Liver (tissue), 3 donors: ENCODE measurements at regions not wholly inside any gene's neighbourhood (a gene's known extent, or its start where the extent isn't known, plus 50 kb on each side); places are given as distances from the start of the nearest gene placed in this dataset.

Experiments
- CTCF ChIP-seq: fragments of 150-350 bp; IDR thresholded peaks from 2 replicates; pipeline ENCODE4 v1.5.1; 2017; ENCODE audit warnings: improper control_type of control experiment, low read depth, low read length; ENCODE audit not compliant: missing input control
- EGR1 ChIP-seq, 2 donors: IDR thresholded peaks; 2 replicates each; pipeline ENCODE4 v1.6.1; 2016 to 2018; ENCODE audit warnings: antibody characterized with exemption in 2 of 2, low read depth in 2 of 2
- FOXA1 ChIP-seq: IDR thresholded peaks from 2 replicates; pipeline ENCODE4 v1.6.1; 2016; ENCODE audit warnings: antibody characterized with exemption
- HNF4G ChIP-seq: IDR thresholded peaks from 2 replicates; pipeline ENCODE4 v1.6.1; 2016; ENCODE audit warnings: antibody characterized with exemption
- MAX ChIP-seq: IDR thresholded peaks from 2 replicates; pipeline ENCODE4 v1.6.1; 2016; ENCODE audit warnings: antibody characterized with exemption
- RAD21 ChIP-seq, 2 donors: IDR thresholded peaks; 2 replicates each; pipeline ENCODE4 v1.6.1; 2016; ENCODE audit warnings: antibody characterized with exemption in 2 of 2, mild to moderate bottlenecking in 2 of 2
- REST ChIP-seq: IDR thresholded peaks from 2 replicates; pipeline ENCODE4 v1.6.1; 2016; ENCODE audit warnings: antibody characterized with exemption, mild to moderate bottlenecking
- RXRA ChIP-seq, 2 donors: IDR thresholded peaks; 2 replicates each; pipeline ENCODE4 v1.6.1; 2017 to 2018; ENCODE audit warnings: antibody characterized with exemption in 2 of 2, mild to moderate bottlenecking in 1 of 2
- SP1 ChIP-seq: IDR thresholded peaks from 2 replicates; pipeline ENCODE4 v1.6.1; 2018; ENCODE audit warnings: antibody characterized with exemption, mild to moderate bottlenecking
- TAF1 ChIP-seq: conservative IDR thresholded peaks from 2 replicates; pipeline ENCODE4 v1.6.1; 2016; ENCODE audit warnings: antibody characterized with exemption, mild to moderate bottlenecking
- YY1 ChIP-seq: IDR thresholded peaks from 2 replicates; pipeline ENCODE4 v1.6.1; 2016; ENCODE audit warnings: antibody characterized with exemption, mild to moderate bottlenecking
- ZBTB33 ChIP-seq: IDR thresholded peaks from 2 replicates; pipeline ENCODE4 v1.6.1; 2016; ENCODE audit warnings: antibody characterized with exemption
- donor health status: healthy.
- donor health status: healthy.

- no peak for TF ChIP-seq CTCF
- TF ChIP-seq RXRA (IDR thresholded peaks at IDR 0.05) = no peak
- no peak for TF ChIP-seq RAD21 (IDR thresholded peaks at IDR 0.05)
- TF ChIP-seq REST = no peak
- TF ChIP-seq ZBTB33 = no peak
- TF ChIP-seq MAX = no peak
- no peak for TF ChIP-seq HNF4G
- no peak for TF ChIP-seq YY1
- TF ChIP-seq FOXA1 = no peak
- TF ChIP-seq TAF1 = no peak
- TF ChIP-seq SP1 = no peak
- no peak for TF ChIP-seq EGR1 (IDR thresholded peaks at IDR 0.05; ENCODE audit: low read depth in 2 of 2)
Measured at GRCh38 chr5:35488791-35489190, 128.9 kb upstream of the SPEF2 start.
